ENCODE measurements at regions not wholly inside any gene's neighbourhood (a gene's known extent, or its start where the extent isn't known, plus 50 kb on each side); places are given as distances from the start of the nearest gene placed in this dataset.

- TF ChIP-seq, protein P1, sequence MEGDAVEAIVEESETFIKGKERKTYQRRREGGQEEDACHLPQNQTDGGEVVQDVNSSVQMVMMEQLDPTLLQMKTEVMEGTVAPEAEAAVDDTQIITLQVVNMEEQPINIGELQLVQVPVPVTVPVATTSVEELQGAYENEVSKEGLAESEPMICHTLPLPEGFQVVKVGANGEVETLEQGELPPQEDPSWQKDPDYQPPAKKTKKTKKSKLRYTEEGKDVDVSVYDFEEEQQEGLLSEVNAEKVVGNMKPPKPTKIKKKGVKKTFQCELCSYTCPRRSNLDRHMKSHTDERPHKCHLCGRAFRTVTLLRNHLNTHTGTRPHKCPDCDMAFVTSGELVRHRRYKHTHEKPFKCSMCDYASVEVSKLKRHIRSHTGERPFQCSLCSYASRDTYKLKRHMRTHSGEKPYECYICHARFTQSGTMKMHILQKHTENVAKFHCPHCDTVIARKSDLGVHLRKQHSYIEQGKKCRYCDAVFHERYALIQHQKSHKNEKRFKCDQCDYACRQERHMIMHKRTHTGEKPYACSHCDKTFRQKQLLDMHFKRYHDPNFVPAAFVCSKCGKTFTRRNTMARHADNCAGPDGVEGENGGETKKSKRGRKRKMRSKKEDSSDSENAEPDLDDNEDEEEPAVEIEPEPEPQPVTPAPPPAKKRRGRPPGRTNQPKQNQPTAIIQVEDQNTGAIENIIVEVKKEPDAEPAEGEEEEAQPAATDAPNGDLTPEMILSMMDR (conservative IDR thresholded peaks at IDR 0.05; ENCODE audit: low read depth, low read length): no peak
- TF ChIP-seq RAD21 (IDR thresholded peaks at IDR 0.05; ENCODE audit: low read length): no peak
- no peak for TF ChIP-seq POLR2A (IDR thresholded peaks at IDR 0.05; ENCODE audit: low read depth, low read length)
- TF ChIP-seq BHLHE40 (IDR thresholded peaks at IDR 0.05; ENCODE audit: low read depth, low read length): no peak
Measured at GRCh38 chr14:45400509-45400908, 147.5 kb upstream of the MIS18BP1 start.
